ENCODE measurements at regions not wholly inside any gene's neighbourhood (a gene's known extent, or its start where the extent isn't known, plus 50 kb on each side); places are given as distances from the start of the nearest gene placed in this dataset.

DNA sequence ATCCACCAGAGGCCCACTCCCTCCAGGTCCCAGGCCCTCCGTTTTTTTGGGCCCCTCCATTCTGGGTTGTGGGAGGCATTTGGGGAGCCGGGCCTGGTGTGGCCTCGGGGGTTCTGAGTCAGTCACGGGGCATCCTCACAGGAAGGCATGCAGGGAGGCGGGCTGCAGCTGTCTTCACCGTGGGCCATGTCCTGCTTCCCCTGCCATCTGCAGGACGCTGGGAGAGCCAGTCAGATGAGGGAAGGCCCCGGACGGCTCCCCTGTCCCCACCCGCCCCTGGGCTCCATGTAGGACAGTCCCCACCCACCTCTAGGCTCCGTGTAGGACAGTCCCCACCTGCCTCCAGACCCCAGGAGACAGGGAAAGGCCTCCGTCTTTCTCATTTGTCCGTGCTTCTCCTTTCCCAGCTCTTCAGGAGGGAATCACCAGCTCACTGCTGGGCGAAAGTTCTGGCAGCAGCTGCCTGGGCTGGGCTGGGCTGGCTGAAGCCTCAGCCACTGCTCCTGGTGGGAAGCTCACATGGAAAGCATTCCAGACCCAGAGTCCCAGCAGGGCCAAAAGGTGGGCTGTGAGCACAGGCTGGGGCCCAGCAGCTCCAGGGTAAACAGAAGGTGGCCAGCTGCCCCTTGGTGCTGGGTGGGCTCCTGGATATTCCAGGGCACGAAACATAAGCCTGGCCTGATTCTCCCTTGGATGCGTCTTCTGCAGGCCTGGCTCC, 217.8 kb downstream of the KIF26A start:
- no peak overlapping the region for H3K4me3 ChIP-seq (ENCODE audit: low read depth, low read length)
- H3K9me3 ChIP-seq (ENCODE audit: control insufficient read depth, insufficient read depth, low read depth, low read length), result no peaks in the 10 kb centered on the region
- no peak overlapping the region for H3K27ac ChIP-seq (ENCODE audit: extremely low read depth, low read depth, low read length)
- TF ChIP-seq RBAK (tag by site-specific recombination; IDR thresholded peaks at IDR 0.05), result no peak
- no peak for TF ChIP-seq ZNF747 (tag by site-specific recombination; IDR thresholded peaks at IDR 0.05)
- TF ChIP-seq SP7 (tag by site-specific recombination; IDR thresholded peaks at IDR 0.05), result no peak
- no peak for TF ChIP-seq KLF8 (tag by site-specific recombination; IDR thresholded peaks at IDR 0.05)
- TF ChIP-seq, protein P1, sequence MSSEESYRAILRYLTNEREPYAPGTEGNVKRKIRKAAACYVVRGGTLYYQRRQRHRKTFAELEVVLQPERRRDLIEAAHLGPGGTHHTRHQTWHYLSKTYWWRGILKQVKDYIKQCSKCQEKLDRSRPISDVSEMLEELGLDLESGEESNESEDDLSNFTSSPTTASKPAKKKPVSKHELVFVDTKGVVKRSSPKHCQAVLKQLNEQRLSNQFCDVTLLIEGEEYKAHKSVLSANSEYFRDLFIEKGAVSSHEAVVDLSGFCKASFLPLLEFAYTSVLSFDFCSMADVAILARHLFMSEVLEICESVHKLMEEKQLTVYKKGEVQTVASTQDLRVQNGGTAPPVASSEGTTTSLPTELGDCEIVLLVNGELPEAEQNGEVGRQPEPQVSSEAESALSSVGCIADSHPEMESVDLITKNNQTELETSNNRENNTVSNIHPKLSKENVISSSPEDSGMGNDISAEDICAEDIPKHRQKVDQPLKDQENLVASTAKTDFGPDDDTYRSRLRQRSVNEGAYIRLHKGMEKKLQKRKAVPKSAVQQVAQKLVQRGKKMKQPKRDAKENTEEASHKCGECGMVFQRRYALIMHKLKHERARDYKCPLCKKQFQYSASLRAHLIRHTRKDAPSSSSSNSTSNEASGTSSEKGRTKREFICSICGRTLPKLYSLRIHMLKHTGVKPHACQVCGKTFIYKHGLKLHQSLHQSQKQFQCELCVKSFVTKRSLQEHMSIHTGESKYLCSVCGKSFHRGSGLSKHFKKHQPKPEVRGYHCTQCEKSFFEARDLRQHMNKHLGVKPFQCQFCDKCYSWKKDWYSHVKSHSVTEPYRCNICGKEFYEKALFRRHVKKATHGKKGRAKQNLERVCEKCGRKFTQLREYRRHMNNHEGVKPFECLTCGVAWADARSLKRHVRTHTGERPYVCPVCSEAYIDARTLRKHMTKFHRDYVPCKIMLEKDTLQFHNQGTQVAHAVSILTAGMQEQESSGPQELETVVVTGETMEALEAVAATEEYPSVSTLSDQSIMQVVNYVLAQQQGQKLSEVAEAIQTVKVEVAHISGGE (tag by site-specific recombination; conservative IDR thresholded peaks at IDR 0.05; ENCODE audit: low read depth), result no peak
- TF ChIP-seq, protein P2, sequence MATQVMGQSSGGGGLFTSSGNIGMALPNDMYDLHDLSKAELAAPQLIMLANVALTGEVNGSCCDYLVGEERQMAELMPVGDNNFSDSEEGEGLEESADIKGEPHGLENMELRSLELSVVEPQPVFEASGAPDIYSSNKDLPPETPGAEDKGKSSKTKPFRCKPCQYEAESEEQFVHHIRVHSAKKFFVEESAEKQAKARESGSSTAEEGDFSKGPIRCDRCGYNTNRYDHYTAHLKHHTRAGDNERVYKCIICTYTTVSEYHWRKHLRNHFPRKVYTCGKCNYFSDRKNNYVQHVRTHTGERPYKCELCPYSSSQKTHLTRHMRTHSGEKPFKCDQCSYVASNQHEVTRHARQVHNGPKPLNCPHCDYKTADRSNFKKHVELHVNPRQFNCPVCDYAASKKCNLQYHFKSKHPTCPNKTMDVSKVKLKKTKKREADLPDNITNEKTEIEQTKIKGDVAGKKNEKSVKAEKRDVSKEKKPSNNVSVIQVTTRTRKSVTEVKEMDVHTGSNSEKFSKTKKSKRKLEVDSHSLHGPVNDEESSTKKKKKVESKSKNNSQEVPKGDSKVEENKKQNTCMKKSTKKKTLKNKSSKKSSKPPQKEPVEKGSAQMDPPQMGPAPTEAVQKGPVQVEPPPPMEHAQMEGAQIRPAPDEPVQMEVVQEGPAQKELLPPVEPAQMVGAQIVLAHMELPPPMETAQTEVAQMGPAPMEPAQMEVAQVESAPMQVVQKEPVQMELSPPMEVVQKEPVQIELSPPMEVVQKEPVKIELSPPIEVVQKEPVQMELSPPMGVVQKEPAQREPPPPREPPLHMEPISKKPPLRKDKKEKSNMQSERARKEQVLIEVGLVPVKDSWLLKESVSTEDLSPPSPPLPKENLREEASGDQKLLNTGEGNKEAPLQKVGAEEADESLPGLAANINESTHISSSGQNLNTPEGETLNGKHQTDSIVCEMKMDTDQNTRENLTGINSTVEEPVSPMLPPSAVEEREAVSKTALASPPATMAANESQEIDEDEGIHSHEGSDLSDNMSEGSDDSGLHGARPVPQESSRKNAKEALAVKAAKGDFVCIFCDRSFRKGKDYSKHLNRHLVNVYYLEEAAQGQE (tag by site-specific recombination; IDR thresholded peaks at IDR 0.05), result no peak
- no peak for TF ChIP-seq ZNF596 (tag by site-specific recombination; IDR thresholded peaks at IDR 0.05)
- no peaks in the 10 kb centered on the region for H3K4me1 ChIP-seq (ENCODE audit: control insufficient read depth, insufficient read depth, low read length)
- POLR2A ChIA-PET, result no interaction called here
- no peaks in the 10 kb centered on the region for H3K36me3 ChIP-seq (ENCODE audit: control insufficient read depth in 2 of 2, insufficient read depth in 1 of 2, low read length in 2 of 2)
- CTCF ChIA-PET, result interaction anchor here (0.6 to 1.6 kb wide), 2 partner anchors 14 to 15 kb away, joined by 4 to 5 read pairs; no protein-coding TSS in a partner anchor

DNA sequence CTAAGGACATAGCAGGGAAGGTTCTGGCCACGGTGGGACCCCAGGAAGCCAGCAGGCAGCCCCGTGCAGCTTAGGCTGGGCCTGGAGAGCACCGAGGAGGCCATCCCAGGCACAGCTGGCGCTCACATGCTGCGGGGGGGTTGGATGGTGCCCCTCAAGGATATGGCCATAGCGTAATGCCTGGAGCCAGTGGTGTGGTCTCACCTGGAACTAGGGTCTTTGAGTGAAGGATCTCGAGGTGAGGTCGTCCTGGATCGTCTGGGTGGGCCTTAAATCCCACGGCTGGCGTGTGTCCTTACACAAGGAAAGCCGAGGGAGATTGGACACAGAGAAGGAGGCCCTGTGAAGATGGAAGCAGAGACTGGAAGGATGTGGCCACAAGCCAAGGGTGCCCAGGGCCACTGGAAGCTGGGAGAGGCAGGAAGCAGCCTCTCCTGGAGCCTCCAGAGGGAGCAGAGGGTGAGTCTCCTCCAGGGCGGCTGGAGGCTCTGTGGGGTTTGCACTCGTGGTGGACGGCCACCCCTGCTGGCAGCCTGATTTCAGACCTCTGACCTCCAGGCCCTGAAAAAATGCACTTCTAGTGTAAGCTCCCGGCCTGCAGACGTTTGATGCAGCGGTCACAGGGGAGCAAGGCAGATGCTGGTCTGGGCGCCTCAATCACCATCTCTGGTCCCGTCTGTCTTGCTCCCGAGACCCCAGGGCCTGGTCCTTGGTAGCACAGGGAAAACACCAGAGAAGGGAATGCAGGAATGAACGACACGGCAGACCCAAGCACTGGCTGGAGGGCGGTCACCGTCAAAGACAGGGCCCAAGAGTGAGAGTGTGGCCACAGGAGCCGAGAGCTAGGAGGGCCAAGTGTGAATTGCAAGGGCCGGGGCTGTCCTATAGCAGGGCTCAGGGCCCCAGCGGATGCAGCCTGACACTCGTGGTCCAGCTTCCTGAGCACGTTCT, 218.6 kb downstream of the KIF26A start:
- Histone ChIP-seq H3K4me1 (ENCODE audit: control insufficient read depth, insufficient read depth, low read length) (no peaks in the 10 kb centered on the region), H3K36me3 (ENCODE audit: control insufficient read depth in 2 of 2, insufficient read depth in 1 of 2, low read length in 2 of 2) (no peaks in the 10 kb centered on the region), H3K9me3 (ENCODE audit: control insufficient read depth, insufficient read depth, low read depth, low read length) (no peaks in the 10 kb centered on the region), H3K27ac (ENCODE audit: extremely low read depth, low read depth, low read length) (no peak overlapping the region), H3K4me3 (ENCODE audit: low read depth, low read length) (no peak overlapping the region)
- ChIA-PET POLR2A (no interaction called here), CTCF (interaction anchor here (1.6 kb wide), 1 partner anchor 15 kb away, joined by 5 read pairs; no protein-coding TSS in a partner anchor)
- TF ChIP-seq ZNF768 (tag by site-specific recombination; IDR thresholded peaks at IDR 0.05) (no peak), ZIC2 (tag by site-specific recombination; IDR thresholded peaks at IDR 0.05) (peak; percentile 49)

DNA sequence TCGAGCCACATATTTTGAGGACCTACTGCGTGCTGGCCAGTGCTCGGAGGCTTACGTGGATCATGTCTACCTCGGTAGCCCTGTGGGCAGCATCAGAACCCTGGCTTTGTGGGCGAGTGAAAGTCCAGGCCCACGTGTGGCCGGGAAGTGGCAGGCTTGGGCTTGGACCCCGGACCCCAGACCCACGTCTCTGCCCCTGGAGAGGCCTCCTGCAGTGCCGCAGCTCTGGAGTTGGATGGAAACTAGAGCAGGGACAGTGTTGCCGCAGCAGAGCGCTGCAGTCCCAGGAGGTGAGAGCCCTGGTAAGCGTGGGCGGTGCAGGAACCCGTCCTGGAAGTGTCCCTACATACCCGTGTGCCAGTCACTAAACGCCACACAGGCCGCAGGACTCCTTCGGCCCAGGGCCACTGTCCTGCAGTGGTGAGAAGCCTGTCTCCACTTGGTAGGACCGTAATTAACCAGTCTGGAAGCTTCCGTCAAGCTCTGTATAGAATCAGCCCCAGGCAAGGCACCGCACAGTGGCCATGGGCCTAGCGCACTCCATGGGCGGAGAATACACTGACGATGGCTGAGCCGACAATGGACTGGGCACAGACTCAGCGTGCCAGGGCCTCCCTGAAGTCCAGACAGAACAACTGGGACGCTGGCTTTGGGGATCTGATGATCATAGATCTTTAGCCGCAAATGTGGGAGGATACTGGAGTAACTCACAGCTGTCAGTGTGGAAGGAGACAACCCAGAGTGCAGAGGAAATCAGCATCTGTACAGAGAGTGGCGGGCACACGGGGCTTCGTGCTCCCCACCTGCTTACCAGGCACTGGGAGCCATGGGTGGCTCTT, 219.5 kb downstream of the KIF26A start:
- Histone ChIP-seq H3K27ac (ENCODE audit: extremely low read depth, low read depth, low read length) (no peak overlapping the region), H3K4me3 (ENCODE audit: low read depth, low read length) (no peak overlapping the region), H3K4me1 (ENCODE audit: control insufficient read depth, insufficient read depth, low read length) (no peaks in the 10 kb centered on the region), H3K9me3 (ENCODE audit: control insufficient read depth, insufficient read depth, low read depth, low read length) (no peaks in the 10 kb centered on the region), H3K36me3 (ENCODE audit: control insufficient read depth in 2 of 2, insufficient read depth in 1 of 2, low read length in 2 of 2) (no peaks in the 10 kb centered on the region)
- TF ChIP-seq ZNF114 (tag by site-specific recombination; IDR thresholded peaks at IDR 0.05) (no peak), ZNF670 (tag by site-specific recombination; IDR thresholded peaks at IDR 0.05; ENCODE audit: low read depth) (no peak), GLI2 (tag by site-specific recombination; IDR thresholded peaks at IDR 0.05; ENCODE audit: borderline replicate concordance, low read depth) (no peak), ZNF37A (tag by site-specific recombination; IDR thresholded peaks at IDR 0.05) (no peak), ZFP69B (tag by site-specific recombination; IDR thresholded peaks at IDR 0.05) (no peak), YY2 (tag by site-specific recombination; IDR thresholded peaks at IDR 0.05) (no peak)
- ChIA-PET CTCF (no interaction called here), POLR2A (no interaction called here)

Measured in HEK293 (cell line).